NCI-H2081 (cell line): ENCODE measurements at regions not wholly inside any gene's neighbourhood (a gene's known extent, or its start where the extent isn't known, plus 50 kb on each side); places are given as distances from the start of the nearest gene placed in this dataset.
A peak's percentile ranks its signal among the peaks of the same experiment; 100 is the strongest.

Experiments
- DNase-seq, 2 experiments: peaks; one replicate each; lab custom pipeline; 2025; lab: John Stamatoyannopoulos, UW

DNA sequence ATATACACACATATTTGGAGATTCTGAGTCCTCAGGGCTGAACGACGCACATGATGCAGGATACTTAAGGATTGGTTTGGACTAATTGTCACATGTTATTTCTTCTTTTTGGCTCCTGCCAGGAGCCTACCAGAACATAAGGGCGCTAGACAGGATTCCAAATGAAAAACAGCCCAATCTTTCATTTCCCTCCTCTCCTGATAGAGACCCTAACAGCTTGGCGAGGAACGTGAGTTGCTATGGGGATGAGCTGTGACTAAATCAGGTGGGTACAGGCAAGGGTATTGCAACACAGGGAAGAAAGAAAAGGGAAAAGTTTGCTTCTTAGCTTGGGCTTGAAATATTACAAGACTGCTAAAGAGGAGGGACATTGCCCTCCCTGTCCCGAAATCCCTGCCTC, 109.9 kb downstream of the AIPL1 start:
- DNase-seq = no peak

DNA sequence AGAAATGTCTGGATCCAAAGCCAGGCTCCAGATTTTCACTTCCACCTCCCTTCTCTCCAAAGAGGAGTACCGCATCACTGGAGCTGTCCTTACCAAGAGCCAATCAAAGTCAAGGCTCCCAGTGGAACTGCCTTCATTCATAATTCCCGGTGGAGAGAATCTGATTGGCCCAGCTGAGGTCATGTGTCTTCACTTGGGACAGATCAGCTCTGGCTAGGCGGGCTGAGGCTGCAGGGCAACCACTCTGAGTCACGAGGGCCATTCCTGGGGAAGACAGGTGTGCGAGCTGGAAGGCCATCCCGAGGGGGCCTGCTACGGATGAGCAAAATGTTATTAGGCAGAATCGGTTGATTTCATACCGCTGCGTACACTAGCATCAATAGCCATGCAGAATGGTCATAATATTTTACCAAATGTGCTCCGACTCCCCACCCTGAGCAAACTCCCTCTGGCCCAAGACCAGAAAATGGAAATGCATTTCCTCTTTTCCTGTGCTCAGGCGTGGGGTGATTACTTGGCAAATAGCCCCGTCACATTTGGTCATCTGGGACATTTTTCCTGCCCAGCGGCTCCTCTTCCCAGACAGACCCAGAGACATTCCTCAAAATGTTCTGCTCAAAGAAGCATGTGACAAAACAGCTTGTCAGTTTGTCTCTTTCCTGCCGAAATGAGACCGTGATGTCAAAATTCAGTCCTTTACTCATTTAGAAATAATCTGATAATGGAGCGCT, 111.1 kb downstream of the AIPL1 start:
- no peak for DNase-seq

DNA sequence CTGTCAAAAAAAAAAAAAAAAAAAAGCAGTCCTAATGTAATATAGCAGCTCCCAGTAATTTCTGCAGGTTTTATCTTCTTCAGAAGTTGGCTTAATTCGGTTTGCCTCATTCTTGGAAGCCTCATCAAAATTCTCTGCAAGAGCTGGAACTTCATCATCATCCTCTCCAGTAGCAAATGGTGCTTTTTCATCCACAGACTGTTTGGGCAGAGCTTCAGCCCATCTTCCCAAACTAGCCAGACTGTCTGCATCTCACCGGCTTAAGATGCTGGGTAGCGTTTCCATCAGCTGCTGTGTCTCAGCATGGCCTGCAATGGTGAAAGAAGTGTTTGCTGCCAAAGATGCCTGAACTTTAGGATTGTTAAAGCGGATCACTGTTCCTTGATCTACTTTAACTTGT, 112.6 kb downstream of the AIPL1 start:
- no peak for DNase-seq

DNA sequence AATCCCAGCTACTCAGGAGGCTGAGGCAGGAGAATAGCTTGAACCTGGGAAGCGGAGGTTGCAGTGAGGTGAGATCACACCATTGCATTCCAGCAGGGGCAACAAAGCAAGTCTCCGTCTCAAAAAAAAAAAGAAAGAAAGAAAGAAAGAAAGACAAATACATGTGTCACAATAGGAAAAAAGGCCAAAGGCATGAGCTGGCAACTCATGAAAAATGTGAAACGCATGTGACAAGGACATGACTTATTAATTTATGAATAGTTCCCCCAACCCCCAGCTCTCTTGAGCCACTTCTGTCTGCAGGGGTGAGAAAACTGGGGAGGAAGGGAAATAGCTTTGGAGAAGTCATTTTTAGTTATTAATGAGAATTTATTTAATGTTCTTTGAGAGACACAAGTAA, 120.6 kb downstream of the AIPL1 start:
- DNase-seq = no peak

DNA sequence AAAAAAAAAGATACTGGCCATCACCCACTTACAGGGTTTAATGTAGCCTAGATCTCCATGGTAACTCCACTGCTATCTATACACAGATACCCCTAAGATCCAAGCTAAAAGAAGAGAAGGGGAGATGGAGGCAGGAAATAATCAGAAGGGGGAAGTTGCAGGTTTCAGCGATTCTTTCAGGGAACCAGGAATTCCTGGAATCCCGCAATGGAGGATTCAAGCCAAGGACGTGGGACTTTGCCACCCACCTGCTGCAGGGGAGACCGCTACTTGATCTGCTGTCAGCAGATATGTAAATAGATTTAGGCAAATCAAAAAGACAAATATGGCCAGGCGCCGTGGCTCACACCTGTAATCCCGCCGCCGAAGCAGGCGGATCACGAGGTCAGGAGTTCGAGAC, 121.1 kb downstream of the AIPL1 start:
- no peak for DNase-seq

DNA sequence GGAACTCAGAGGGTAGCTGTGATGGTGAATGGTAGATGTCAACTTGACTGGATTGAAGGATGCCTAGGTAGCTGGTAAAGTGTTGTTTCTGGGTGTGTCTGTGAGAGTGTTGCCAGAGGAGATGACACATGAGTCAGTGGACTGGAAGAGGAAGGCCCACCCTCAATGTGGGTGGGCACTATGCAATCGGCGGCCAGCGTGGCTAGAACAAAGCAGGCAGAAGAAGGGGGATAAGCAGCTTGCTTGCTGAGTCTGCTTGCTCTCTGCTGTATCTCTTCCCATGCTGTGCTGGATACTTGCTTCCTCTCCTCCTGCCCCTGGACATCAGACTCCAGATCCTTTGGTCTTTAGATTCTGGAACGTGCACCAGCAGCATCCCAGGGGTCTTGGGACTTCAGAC, 128.1 kb downstream of the AIPL1 start:
- DNase-seq = no peak

DNA sequence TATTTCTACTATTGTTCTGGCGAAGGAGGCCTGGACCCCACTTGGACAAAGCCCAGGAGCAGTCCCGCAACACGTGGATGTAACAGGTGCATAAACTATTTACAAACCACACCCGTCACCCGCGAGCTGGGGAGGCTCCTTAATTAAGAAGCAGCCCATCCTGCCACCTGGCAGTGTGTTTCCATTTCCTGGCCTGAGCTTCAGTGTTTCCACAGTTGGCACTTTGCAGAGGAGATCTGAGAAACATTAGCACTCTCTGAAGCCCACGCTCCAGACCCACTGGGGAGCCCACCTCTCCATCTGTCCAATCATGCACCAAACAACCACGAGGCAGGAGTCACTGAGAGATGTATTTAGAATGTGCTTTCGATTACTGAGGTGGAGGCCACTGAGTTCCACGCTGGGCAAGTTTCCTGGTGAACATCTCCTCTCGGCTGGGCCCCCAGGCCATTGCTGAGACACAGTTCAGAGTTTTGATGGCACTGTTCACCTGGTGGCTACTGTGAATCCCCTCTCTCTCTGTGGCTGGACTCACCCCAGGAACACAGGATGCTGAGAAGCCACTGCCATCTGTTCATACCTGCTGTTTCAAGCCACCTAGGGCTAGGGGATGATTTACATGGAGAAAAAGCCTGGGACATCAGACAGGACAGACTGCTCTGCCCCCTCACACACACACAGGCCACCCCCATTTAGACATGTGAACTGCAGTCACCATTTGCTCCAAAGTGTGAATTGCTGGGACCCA, 129.1 kb downstream of the AIPL1 start:
- peak; percentile 10 to 62 for DNase-seq

DNA sequence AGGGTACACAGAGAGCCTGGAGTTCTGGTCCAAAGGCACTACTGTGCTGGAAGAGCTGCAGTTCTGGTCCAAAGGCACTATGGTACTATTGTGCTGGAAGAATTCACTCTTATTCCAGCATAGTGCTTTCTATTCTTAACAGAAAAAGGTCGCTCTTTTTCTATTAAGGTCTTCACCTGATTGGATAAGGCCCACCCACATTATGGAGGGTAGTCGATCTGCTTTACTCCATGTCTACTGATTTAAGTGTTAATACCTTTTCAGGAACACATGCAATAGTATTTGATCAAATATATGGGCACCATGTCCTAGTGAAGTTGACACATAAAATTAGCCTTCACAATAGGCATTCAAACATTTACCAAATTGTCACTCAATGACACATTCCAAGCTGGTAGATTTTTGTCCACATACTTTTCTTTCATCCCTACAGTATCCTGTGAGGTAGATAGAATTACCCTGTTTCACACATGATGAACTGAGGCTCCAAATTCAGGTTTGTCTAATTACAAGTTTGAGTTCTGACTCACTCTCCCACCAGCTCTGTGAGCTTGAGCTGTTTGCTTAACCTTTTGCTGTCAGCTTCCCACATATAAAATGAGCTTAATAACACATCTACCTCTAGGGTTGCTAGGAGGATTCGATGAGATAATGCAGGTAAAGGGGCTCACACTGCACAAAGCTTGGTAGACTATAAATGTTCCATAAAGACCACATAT, 129.9 kb downstream of the AIPL1 start:
- peak in 1 of 2 experiments; percentile 62 for DNase-seq

DNA sequence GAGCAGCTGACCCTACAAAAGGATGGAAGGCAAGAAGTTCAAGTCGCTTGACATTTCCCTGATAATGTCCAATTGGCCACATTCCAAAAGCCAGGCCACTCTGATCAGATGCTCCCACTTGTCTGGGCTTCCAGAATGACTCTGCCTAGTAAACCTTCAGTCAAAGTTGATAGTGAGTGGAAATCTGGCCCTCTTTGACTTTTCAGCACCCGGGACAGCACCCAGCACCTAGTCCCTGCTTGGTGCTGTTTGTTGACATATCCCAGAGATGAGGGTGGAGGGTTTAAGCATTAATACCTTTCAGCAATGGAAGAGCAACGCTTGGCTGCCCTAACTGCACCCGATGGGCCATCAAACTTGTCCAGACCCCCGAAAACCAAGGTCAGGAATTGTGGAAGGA, 131.3 kb downstream of the AIPL1 start:
- DNase-seq = no peak

DNA sequence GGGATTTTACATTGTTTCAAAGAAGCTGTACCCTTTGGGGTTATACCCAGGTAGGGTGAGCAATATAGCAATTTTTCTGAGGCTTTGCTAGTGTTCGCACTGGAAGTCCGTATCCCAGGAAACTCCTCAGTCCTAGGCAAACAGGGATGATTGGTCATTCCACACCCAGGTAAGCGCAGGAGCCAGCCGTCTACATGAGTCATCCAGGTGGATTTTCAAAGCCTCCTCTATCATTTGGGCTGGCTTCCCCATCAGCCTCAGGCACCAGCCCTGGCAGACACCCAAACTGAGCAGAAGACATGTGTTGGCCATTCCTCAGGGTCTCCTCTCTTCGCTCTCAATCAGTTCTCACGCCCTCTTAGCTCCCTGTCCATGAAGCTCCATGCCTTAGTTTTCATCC, 135.6 kb downstream of the AIPL1 start:
- DNase-seq = no peak

DNA sequence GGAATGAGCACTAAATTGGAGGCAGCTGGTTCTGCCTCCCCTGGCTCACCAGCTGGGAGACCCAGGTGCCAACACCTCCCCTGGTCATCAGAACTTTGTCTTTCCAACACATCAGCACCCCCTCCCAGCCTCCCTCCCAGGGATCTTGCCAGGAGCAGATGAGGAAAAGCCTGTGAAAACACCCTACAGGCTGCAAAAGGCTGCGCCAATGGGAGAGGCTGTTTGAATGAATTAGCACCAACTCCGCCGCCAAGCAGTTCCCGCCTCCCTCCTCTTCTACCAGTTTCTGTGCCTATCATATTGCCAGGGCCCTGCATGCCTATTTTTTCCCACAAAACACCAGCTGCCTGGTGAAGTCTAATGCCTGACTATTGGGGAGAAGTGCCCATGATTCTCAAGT, 137.0 kb downstream of the AIPL1 start:
- DNase-seq = no peak

DNA sequence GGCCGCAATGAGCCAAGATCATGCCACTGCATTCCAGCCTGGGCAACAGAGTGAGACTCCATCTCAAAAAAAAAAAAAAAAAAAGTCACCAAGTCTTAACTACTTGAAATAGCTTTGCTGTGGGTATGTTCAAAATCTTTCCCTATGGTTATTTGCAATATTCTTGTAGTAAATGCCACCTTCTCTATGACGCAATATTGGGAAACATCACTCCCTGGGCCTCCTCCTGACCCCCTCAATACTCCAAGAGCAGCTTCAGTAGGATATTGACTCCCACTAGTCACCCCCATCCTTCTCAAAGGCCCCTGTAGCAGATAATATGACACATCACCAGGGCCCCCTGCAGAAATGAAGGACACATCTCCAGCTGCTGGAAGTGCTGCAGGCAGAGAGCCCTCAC, 137.8 kb downstream of the AIPL1 start:
- DNase-seq = no peak

DNA sequence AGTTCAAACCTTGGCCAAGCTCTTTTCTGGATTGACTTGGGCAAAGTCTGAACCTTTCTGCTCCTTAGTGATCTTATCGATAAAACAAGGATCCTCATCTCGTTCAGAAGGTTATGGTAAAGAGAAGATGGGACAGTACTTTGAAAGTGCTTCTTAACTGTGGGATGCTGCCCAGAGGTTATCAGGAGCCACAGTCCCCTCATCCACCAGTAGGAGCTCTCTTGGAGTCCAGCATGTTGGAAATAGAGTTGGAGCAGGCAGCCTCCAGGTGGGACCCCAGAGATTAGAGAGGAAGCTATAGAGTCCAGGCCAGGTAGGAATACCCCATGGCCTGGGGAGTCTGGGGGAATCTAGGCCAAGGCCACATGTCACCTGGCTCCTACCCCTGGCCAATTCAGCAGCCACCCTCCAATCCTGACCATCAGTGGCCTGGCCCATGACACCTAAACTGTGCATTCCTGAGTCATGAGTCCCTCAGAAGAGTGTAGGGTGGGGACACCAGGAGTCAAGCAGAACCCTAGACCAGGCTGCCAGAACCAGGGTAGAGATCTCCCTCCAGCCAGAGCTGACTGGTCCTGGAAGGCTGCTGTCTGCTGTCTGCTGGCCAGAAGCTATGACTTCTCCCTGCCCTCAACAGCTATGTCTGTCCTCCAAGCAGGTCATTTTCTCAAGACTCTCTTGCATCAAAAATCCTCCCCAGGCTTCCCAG, 144.3 kb downstream of the AIPL1 start:
- DNase-seq = no peak

DNA sequence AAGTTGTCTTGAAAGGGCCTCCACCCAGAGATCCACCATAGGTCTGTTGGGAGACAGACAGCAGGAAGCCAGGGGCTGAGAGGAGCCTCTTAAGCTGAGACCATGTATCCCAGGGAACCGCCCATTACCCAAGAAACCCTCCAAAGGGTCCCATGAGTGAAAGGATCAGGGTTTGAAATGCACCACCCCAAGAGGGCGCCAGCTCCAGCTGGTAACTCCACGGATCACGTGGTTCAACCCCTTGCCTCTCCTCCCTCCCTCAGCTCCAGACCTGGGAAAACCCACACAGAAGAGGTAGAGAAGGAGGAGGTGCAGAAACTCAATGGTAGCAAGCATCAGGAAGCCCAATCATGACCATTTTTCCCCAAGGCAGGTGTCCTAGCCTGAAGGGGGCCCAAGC, 148.7 kb downstream of the AIPL1 start:
- no peak for DNase-seq

DNA sequence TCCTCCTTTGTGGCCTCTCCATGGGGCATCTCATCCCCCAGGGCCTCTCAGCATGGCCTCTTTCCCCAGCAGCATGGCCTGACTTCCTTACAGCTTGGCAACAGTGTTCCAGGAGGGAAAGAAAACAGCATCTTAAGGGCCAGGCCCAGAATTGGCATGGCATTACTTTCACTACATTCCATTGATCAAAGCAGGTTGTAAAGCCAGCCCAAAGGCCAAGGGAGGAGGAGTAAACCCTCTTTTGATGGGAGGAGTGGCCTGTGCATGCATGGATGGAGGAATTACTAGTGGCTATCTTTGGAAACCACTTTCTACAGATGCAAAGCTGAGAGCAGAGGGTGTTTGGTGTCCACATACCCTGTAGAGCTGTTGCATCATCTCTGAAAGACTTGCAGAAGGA, 149.4 kb downstream of the AIPL1 start:
- no peak for DNase-seq

DNA sequence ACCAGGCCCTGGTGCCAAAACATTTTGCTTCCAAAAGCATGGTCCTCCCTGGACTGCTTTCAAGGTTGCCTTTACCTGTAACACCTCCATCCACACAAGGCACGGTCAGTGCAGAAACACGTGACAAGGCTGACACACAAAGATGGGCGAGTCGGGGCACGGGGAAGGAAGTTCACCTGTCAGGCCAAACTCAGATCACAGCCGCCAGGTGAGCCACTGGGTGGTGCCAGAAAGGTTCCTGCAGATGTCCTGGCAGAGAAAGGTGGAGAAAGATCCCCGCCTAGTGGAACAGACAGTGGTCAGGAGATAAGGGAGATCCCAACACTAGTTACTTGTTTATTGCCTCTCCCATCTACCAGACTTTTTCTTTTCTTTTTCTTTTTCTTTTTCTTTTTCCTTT, 155.3 kb downstream of the AIPL1 start:
- DNase-seq = peak in 1 of 2 experiments; percentile 22

DNA sequence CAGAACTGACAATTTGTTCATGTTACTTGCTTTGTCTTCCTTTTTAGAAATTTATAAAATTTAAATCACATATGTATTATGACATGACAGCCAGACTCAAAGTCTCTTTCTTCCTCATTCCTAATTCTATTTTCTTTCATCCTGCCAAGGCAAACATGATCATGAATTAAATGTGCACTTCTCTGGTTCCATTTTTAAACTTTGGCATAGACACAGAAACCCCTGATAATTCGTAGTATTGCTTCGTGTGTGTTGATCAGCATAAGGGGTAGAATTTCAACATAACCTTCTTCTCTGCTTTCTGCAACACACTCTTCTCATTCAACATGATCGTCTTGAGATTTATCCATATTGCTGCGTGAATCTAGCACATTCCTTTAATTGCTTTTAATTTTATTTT, 156.5 kb downstream of the AIPL1 start:
- no peak for DNase-seq

DNA sequence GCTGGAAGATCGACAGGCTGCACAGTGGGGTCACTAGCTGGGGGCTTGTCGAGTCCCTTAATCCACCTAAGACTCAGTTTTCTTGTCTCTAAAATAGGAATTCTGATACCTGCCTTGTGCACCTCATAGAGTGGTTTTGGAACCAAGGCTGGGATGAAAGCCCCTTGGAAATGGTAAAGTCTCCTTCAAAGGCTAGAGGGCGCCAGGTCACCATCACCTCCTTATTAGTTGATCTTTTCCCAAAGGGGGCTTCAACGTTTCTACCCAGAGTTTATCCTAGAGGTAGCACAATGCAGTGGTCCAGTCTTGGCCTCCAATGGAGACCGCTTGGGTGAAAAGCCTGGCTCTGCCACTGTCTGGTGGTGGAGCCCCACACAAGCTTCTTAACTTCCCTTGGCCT, 158.2 kb downstream of the AIPL1 start:
- no peak for DNase-seq

DNA sequence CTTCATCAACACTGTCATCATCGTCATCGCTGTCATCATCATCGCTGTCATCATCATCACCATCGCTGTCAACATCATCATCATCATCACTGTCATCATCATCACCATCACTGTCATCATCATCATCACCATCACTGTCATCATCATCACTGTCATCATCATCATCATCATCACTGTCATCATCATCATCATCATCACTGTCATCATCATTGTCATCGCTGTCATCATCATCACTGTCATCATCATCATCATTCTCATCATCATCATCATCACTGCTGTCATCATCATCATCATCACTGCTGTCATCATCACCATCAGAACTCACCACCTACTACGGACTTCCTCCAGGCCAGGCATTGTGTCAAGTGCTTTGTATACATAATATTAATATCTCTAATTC, 160.6 kb downstream of the AIPL1 start:
- DNase-seq = no peak

DNA sequence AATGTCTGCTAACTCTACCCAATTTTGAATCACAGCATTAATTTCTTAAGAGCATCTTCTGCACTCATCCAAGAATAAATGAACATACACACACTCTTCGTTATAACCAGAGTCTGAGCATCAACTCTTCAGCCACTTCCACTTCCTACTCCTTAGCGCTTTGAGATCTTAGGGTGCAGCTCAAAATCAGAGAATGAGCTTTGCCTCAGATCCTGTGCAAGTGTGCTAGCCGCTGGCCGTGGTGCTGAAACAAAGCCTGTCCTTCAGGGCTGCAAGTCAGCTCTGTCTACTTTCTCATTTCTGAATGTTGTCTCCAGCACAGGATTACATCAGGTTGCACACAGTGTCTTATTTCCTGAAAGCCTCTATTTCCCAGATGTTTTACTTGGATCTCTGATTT, 165.4 kb downstream of the AIPL1 start:
- DNase-seq = no peak

DNA sequence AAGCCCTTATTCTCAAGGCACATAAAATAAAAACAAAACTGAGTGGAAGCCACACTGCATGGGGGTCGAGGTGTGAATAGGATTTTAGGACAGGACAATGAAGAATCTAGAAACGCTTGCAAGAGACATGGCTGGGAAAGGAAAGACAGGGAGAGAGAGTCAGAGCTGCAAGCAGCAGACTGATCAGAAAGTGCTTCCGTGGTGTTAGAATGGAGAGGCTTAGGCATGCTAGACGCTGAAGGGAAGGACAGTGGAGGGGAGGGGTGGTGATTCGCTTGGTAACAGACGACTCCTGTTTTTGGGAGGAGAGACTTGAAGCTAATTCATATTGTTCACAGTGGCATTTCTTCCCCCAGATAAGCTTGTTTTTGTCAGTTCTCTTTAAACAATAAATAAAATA, 173.5 kb downstream of the AIPL1 start:
- no peak for DNase-seq

DNA sequence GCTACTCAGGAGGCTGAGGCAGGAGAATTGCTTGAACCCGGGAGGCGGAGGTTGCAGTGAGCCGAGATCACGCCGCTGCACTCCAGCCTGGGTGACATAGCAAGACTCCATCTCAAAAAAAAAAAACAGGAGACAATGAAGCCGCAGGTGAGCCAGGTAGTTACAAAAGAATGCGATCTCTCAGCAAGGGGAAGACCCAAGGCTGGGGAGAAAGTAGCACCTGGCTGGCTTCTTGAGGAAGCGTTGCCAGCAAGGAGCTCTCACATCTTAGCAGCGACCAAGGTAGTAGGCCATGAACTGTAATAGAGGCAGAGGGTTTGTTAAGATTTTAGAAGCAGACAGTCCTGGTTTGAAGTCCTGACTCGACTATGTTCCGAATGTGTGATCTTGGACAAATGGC, 175.0 kb downstream of the AIPL1 start:
- DNase-seq = no peak

DNA sequence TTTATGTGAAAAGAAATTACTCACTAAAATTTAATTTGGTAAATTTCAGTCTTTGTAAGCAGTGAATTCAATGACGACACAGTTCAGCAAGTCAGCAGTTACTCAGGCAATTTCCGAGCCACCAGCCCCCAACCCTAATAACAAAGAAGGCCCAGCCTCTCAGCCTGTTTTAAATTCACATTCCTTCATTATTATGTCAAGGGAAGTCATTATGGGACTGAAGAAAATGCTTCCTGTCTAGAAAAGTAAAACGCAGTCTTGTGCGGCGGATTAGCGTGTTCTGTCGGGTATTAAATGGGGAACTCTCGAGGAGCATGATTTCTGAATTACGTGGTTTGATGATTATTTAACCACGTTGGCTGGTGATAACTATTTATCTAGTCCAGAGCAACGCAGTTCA, 177.6 kb downstream of the AIPL1 start:
- DNase-seq = no peak
